GM12891 (cell line): ENCODE measurements at regions not wholly inside any gene's neighbourhood (a gene's known extent, or its start where the extent isn't known, plus 50 kb on each side); places are given as distances from the start of the nearest gene placed in this dataset.

ENCODE experiments used
- PAX5 ChIP-seq: IDR thresholded peaks from 2 replicates; pipeline ENCODE4 v1.6.1; 2011; ENCODE audit warnings: low read length, moderate library complexity, mild to moderate bottlenecking; ENCODE audit not compliant: insufficient read depth, severe bottlenecking
- POLR2A ChIP-seq: IDR thresholded peaks from 2 replicates; pipeline ENCODE4 v1.6.1; 2011; ENCODE audit warnings: low read depth, low read length, control low read depth
- POLR2AphosphoS5 ChIP-seq: IDR thresholded peaks from 2 replicates; pipeline ENCODE4 v1.6.1; 2011; ENCODE audit warnings: low read depth, low read length, control low read depth
- SPI1 ChIP-seq: IDR thresholded peaks from 2 replicates; pipeline ENCODE4 v1.6.1; 2011; ENCODE audit warnings: low read depth, low read length, control low read depth
- TAF1 ChIP-seq: IDR thresholded peaks from 2 replicates; pipeline ENCODE4 v1.6.1; 2011; ENCODE audit warnings: low read depth, low read length, control low read depth

DNA sequence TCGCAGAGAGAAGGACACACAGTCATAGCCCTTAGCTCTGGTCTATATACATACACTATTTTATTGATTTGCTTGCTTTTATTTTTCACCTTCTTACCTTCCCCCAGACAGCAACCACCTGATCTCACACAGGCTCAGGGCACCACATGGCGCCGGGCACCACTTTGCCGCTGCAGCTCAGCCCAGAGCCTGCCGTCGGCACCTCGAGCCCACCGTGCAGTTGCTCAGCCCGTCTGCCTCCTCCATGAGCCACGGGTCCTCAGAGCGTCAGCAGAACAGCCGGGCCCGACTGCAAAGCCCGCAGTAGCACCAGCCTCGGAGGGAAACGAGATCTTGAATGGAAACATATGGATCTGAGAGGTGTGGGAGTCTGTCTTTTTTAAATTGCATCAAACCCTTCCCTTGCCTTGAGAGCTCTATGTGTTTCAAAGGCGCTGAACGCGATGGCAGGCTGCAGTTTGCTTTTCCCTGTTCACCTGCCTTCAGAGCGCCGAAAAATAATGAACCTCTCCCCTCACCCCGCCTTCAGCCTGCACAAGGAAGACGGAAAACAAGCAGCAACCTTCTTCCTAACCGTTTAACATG lies 505.4 kb downstream of the MN1 start:
- no peak for TF ChIP-seq POLR2AphosphoS5
- TF ChIP-seq TAF1, result no peak
- TF ChIP-seq POLR2A, result no peak
- no peak for TF ChIP-seq PAX5
- TF ChIP-seq SPI1, result no peak
